Prostate gland (tissue), 2 donors: ENCODE measurements at regions not wholly inside any gene's neighbourhood (a gene's known extent, or its start where the extent isn't known, plus 50 kb on each side); places are given as distances from the start of the nearest gene placed in this dataset.

ENCODE experiments used
- DNase-seq: peaks from one replicate; pipeline ENCODE4 v3.0.0-alpha.2; 2019; ENCODE audit warnings: low spot score
- H3K27ac ChIP-seq, 2 donors: fragments of 200-600 bp; sonication (generic); 2 replicates each; pipeline ENCODE4 v1.5.1; 2017 to 2019
- H3K27me3 ChIP-seq: fragments of 200-600 bp; sonication (generic); replicated peaks from 2 replicates; pipeline ENCODE4 v1.5.1; 2019; ENCODE audit not compliant: insufficient read depth
- H3K36me3 ChIP-seq, 2 donors: fragments of 200-600 bp; sonication (generic); 1 replicate in 1 of 2; 2 replicates in 1 of 2; pipeline versions ENCODE4 v1.5.1 to v1.8.1; 2017 to 2019
- H3K4me1 ChIP-seq: fragments of 200-600 bp; sonication (generic); replicated peaks from 2 replicates; pipeline ENCODE4 v1.5.1; 2019
- H3K4me3 ChIP-seq, 2 donors: fragments of 200-600 bp; sonication (generic); 2 replicates each; pipeline ENCODE4 v1.5.1; 2017 to 2019
- H3K9me3 ChIP-seq: fragments of 200-600 bp; sonication (generic); 2 replicates; pipeline ENCODE4 v1.5.1; 2017
- CTCF ChIP-seq, 4 experiments: fragments of 200-600 bp in 2 of 4; fragments of 450-650 bp in 2 of 4; sonication (generic) in 2 of 4; IDR thresholded peaks; 1 replicate in 3 of 4; 2 replicates in 1 of 4; pipeline ENCODE4 v1.5.1; 2016 to 2019; ENCODE audit warnings: antibody characterized with exemption in 4 of 4, mild to moderate bottlenecking in 2 of 4, moderate library complexity in 2 of 4
- POLR2A ChIP-seq: fragments of 450-650 bp; IDR thresholded peaks from one replicate; pipeline ENCODE4 v1.6.1; 2016; ENCODE audit warnings: antibody characterized with exemption, mild to moderate bottlenecking
- POLR2AphosphoS5 ChIP-seq: sonication (generic); formaldehyde crosslinking; IDR thresholded peaks from one replicate; pipeline ENCODE4 v1.6.1; 2017; ENCODE audit warnings: antibody characterized with exemption
- WGBS: methylation state at CpG from one replicate; pipeline ENCODE4 v1.1.5; 2018; 5-methylcytosine and 5-hydroxymethylcytosine counted together
- intact Hi-C: fragments of 100-400 bp; cut with DNase I; formaldehyde crosslinking; loops from one replicate; pipeline ENCODE4 v1.14.2; 2022

DNA sequence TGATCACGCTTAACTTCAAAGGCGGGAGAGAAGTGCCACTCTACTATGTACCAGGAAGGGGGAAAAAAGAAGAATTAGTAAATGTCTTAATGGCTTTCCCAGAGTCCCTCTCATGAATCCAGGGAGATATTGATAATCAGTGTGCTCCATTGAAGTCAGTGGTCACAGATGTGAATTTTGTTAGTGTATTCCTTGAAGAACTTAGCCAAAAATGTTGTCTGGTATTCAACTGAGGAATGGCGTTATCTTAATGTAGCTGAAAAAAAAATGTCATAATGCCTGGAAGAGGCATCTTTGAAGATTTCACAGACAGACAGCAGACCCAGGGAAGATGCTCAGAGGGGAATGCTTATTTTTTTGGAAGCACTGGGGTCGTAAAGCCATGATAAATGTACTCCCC lies 250.4 kb downstream of the WDR11 start:
- WGBS, result 91% methylated on average over 4 of the region's 4 CpGs
- no peaks in the 10 kb centered on the region for H3K4me1 ChIP-seq
- no peak for DNase-seq
- no peaks in the 10 kb centered on the region for H3K36me3 ChIP-seq
- no peaks in the 10 kb centered on the region for H3K27me3 ChIP-seq
- H3K27ac ChIP-seq, result no peak overlapping the region
- H3K4me3 ChIP-seq, result no peak overlapping the region
- no peak for TF ChIP-seq CTCF (IDR thresholded peaks at IDR 0.05)
- intact Hi-C loops, result no loop called here
- no peaks in the 10 kb centered on the region for H3K9me3 ChIP-seq

- Histone ChIP-seq H3K4me3 (no peak overlapping the region), H3K9me3 (no peaks in the 10 kb centered on the region), H3K4me1 (no peaks in the 10 kb centered on the region), H3K36me3 (no peaks in the 10 kb centered on the region), H3K27me3 (no peaks in the 10 kb centered on the region), H3K27ac (no peak overlapping the region)
- no peak for DNase-seq
- TF ChIP-seq CTCF (IDR thresholded peaks at IDR 0.05) (no peak), POLR2AphosphoS5 (no peak), POLR2A (no peak)
- intact Hi-C loops, result no loop called here
- WGBS, result 95% methylated on average over 4 of the region's 4 CpGs
These were observed 251.5 kb downstream of the WDR11 start for GRCh38 chr10:121102706-121103105.

DNA sequence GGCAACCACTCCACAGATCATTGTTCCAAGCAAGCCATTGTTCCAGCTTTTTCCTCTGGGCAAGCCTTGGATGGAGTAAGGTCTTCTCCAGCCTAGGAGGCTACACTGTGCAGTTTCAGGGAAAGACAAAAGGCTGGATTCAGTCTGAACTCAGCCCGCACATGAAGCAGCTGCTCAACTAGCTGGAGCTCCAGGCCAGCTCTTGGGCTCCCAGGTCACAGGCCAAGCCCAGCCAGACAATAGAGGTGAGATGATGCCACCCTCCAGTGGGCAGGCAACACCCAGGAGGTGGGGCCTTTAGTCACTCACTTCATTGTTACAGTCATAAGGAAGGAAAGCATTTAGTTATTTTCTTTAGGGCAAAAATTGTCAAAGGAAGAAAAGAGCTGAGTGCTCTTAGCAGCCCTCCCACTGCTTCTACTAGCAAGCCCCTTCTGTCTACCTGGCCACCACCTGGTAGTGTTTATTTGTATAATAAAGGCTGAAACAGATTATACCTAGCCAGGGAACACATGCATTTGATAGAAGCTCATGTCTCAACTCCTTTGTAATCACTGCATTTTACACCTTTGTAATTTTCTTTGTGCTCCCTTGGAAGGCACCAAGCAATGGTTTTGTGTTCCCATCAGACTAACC lies 253.4 kb downstream of the WDR11 start:
- H3K4me1 ChIP-seq, result no peaks in the 10 kb centered on the region
- no peak for TF ChIP-seq POLR2A
- TF ChIP-seq CTCF (IDR thresholded peaks at IDR 0.05), result no peak
- no peak for TF ChIP-seq POLR2AphosphoS5
- intact Hi-C loops, result no loop called here
- no peaks in the 10 kb centered on the region for H3K27me3 ChIP-seq
- 100% methylated on average over 1 of the region's 1 CpG for WGBS
- H3K9me3 ChIP-seq, result no peaks in the 10 kb centered on the region
- H3K27ac ChIP-seq, result no peak overlapping the region
- DNase-seq, result no peak
- no peak overlapping the region for H3K4me3 ChIP-seq
- no peaks in the 10 kb centered on the region for H3K36me3 ChIP-seq

DNA sequence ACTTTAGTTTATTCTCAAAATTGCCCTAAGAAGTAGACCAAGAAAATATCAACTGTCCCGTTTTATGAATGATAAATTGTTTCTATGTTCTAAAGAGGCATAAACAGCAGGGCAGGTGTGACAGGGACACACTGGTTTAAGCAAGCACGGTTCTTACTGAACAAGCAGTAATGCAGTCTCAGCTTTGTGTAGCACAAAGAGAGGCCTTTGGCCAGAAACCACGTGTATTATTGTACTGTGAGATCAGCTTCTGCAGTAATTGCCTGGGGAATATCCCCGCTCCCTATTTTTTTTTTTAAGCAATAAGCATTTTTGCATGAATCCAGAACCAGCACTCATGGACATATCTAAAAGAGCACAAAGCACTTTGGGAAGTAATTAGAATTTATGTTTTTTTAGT lies 255.4 kb downstream of the WDR11 start:
- Histone ChIP-seq H3K9me3 (no peaks in the 10 kb centered on the region), H3K27ac (no peak overlapping the region), H3K36me3 (no peaks in the 10 kb centered on the region), H3K4me3 (no peak overlapping the region), H3K27me3 (no peaks in the 10 kb centered on the region), H3K4me1 (no peaks in the 10 kb centered on the region)
- 78% methylated on average over 4 of the region's 4 CpGs for WGBS
- no peak for TF ChIP-seq CTCF (IDR thresholded peaks at IDR 0.05)
- TF ChIP-seq POLR2AphosphoS5, result no peak
- no peak for DNase-seq
- intact Hi-C loops, result no loop called here

DNA sequence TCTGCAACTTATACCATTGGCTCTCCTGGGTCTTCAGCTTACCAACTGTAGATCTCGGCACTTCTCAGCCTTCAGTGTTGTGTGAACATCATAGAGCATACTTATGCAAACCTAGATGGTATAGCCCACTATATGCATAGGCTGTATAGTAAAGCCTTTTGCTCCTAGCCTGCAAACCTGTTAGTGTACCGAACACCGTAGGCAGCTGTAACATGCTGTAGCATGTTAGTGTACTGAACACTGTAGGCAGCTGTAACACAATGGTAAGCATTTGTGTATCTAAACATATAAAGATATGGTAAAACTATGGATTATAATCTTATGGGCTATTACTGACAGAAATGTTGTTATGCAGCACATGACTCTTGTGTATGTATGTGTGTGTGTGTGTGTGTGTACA lies 256.9 kb downstream of the WDR11 start:
- intact Hi-C loops, result no loop called here

More for the DNA sequence above, 256.9 kb downstream of the WDR11 start:
- Histone ChIP-seq H3K4me1 (no peaks in the 10 kb centered on the region), H3K27me3 (no peaks in the 10 kb centered on the region), H3K36me3 (no peaks in the 10 kb centered on the region), H3K27ac (no peak overlapping the region), H3K9me3 (no peaks in the 10 kb centered on the region), H3K4me3 (no peak overlapping the region)
- no peak for DNase-seq
- TF ChIP-seq POLR2AphosphoS5 (no peak), POLR2A (no peak), CTCF (IDR thresholded peaks at IDR 0.05) (no peak)
- 60% methylated on average over 3 of the region's 3 CpGs for WGBS
